Ectodermal cell (in vitro differentiated cells): ENCODE measurements at regions not wholly inside any gene's neighbourhood (a gene's known extent, or its start where the extent isn't known, plus 50 kb on each side); places are given as distances from the start of the nearest gene placed in this dataset.
"Not testable (repeated sequence)": the region's sequence is repeated elsewhere in the genome, so short reads cannot be mapped to it uniquely, and the experiment has no call there.

ENCODE experiments used
- H3K27ac ChIP-seq: 2 replicates; pipeline ENCODE4 v1.7.0; 2013; ENCODE audit warnings: mild to moderate bottlenecking, low read depth, low read length; ENCODE audit not compliant: insufficient read depth, poor library complexity, severe bottlenecking
- H3K27me3 ChIP-seq: 2 replicates; pipeline ENCODE4 v1.7.0; 2013; ENCODE audit warnings: mild to moderate bottlenecking, low read length; ENCODE audit not compliant: insufficient read depth, control insufficient read depth, poor library complexity, severe bottlenecking
- H3K36me3 ChIP-seq: one replicate; pipeline ENCODE4 v1.7.0; 2013; ENCODE audit warnings: low read length; ENCODE audit not compliant: control insufficient read depth, insufficient read depth
- H3K4me1 ChIP-seq: one replicate; pipeline ENCODE4 v1.7.0; 2013; ENCODE audit warnings: low read length; ENCODE audit not compliant: control insufficient read depth, insufficient read depth
- H3K4me3 ChIP-seq: 2 replicates; pipeline ENCODE4 v1.7.0; 2013; ENCODE audit warnings: low read depth, low read length, control low read depth; ENCODE audit not compliant: insufficient read depth
- H3K9me3 ChIP-seq: 2 replicates; pipeline ENCODE4 v1.7.0; 2013; ENCODE audit warnings: mild to moderate bottlenecking, low read length, moderate library complexity; ENCODE audit not compliant: control insufficient read depth
- WGBS, 2 experiments: methylation state at CpG; one replicate each; pipeline ENCODE4 v1.1.7; 2013; ENCODE audit warnings: missing lambda C conversion rate in 2 of 2; 5-methylcytosine and 5-hydroxymethylcytosine counted together

GRCh38 chr18:38496222-38496793, 930.7 kb upstream of the CELF4 start:
- Histone ChIP-seq H3K4me1 (no peaks in the 10 kb centered on the region), H3K4me3 (no peak overlapping the region), H3K9me3 (no peaks in the 10 kb centered on the region), H3K27me3 (no peaks in the 10 kb centered on the region), H3K27ac (no peak overlapping the region), H3K36me3 (no peaks in the 10 kb centered on the region)
- 89 to 100% methylated on average over 1 of the region's 1 CpG for WGBS, 2 experiments

DNA sequence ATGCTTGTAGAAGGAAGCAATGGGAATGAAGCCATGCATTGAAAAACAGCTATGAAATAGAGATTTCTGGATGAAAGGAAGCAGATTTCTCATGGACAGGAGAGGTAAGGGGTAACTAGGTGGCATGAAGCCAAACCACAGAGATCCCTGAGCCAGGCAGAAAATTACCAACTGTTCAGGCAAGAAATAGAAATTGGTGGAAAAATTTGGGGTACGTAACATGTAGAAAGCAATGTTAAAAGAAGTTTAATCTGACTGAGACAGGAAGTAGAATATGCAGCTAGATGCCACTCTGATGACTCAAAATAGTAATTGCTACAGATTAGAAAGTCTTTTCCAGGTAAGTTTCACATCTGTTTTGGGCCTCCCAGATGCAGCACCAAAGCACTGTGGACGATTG, 928.5 kb upstream of the CELF4 start:
- Histone ChIP-seq H3K36me3 (no peaks in the 10 kb centered on the region), H3K27me3 (no peaks in the 10 kb centered on the region), H3K4me1 (no peaks in the 10 kb centered on the region), H3K27ac (no peak overlapping the region), H3K4me3 (no peak overlapping the region), H3K9me3 (no peaks in the 10 kb centered on the region)
- 48 to 50% methylated on average over 2 of the region's 2 CpGs for WGBS, 2 experiments

DNA sequence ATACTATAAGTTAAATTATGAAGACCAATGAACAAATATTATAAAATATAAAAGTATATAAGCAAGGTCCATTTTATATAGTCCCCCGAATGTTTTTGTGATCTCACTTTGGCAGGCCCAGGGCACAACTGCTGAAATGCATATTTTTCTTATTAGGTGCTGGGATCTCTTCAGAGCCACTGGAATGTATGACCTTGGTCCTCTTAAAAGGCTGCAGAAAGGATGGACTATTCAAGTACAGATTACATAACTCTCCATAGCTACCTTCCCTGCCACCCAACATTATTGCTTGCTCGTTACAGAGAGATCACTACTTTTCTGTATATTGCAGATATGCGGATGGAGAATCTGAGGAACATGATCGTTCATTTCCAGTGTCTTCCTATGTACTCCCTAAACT, 925.6 kb upstream of the CELF4 start:
- Histone ChIP-seq H3K27ac (no peak overlapping the region), H3K9me3 (no peaks in the 10 kb centered on the region), H3K4me3 (no peak overlapping the region), H3K36me3 (no peaks in the 10 kb centered on the region), H3K4me1 (no peaks in the 10 kb centered on the region), H3K27me3 (no peaks in the 10 kb centered on the region)
- WGBS, 2 experiments, result 95 to 100% methylated on average over 4 of the region's 4 CpGs

GRCh38 chr18:38489721-38490120, 924.1 kb upstream of the CELF4 start:
- H3K9me3 ChIP-seq, H3K27ac ChIP-seq: not testable (repeated sequence)
- WGBS, 2 experiments, result 77 to 78% methylated on average over 8 of the region's 8 CpGs

GRCh38 chr18:38487521-38487920, 921.9 kb upstream of the CELF4 start:
- H3K4me1 ChIP-seq, result no peaks in the 10 kb centered on the region
- H3K4me3 ChIP-seq, result no peak overlapping the region
- H3K27me3 ChIP-seq, result no peaks in the 10 kb centered on the region
- WGBS, 2 experiments, result 87 to 93% methylated on average over 2 of the region's 2 CpGs
- H3K9me3 ChIP-seq, result no peaks in the 10 kb centered on the region
- H3K27ac ChIP-seq, result no peak overlapping the region
- H3K36me3 ChIP-seq, result no peaks in the 10 kb centered on the region

More at GRCh38 chr18:38489721-38490120, 924.1 kb upstream of the CELF4 start:
- H3K27me3 ChIP-seq, H3K4me1 ChIP-seq, H3K36me3 ChIP-seq, H3K4me3 ChIP-seq: not testable (repeated sequence)

- Histone ChIP-seq H3K4me3 (no peak overlapping the region), H3K27ac (no peak overlapping the region), H3K27me3 (no peaks in the 10 kb centered on the region), H3K36me3 (no peaks in the 10 kb centered on the region), H3K9me3 (no peaks in the 10 kb centered on the region), H3K4me1 (peaks cover 7% of the 10 kb centered on the region)
- WGBS, 2 experiments, result 90 to 95% methylated on average over 3 to 4 of the region's 5 CpGs
Measured at GRCh38 chr18:38483326-38483725, 917.7 kb upstream of the CELF4 start.

DNA sequence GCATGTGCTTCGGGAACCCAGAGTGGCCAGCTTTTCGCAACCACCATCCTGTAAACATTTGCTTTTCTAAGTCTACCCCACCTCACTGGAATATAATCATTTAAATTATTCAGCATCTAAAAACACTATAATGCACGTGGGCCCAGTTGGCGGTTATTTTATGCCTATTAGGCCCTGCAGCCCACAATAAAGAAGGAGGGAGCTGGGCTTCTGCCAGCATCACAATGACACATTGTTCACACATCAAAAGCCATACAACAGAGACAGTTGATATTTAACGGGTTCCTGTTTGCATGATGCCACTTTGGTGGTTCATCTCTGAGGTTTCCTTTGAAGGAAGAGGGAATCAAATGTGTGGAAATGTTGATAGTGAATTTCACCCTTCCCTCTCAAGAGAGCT, 916.0 kb upstream of the CELF4 start:
- Histone ChIP-seq H3K27ac (no peak overlapping the region), H3K4me3 (no peak overlapping the region)
- 69 to 74% methylated on average over 4 to 5 of the region's 5 CpGs for WGBS, 2 experiments

GRCh38 chr18:38475686-38476085, 910.1 kb upstream of the CELF4 start:
- H3K36me3 ChIP-seq, result no peaks in the 10 kb centered on the region
- H3K9me3 ChIP-seq, result no peaks in the 10 kb centered on the region
- no peaks in the 10 kb centered on the region for H3K4me1 ChIP-seq
- no peak overlapping the region for H3K4me3 ChIP-seq
- 85 to 92% methylated on average over 2 of the region's 2 CpGs for WGBS, 2 experiments
- H3K27me3 ChIP-seq, result no peaks in the 10 kb centered on the region
- H3K27ac ChIP-seq, result no peak overlapping the region

More for the DNA sequence above, 916.0 kb upstream of the CELF4 start:
- peaks cover 7% of the 10 kb centered on the region for H3K4me1 ChIP-seq
- no peaks in the 10 kb centered on the region for H3K9me3 ChIP-seq
- H3K27me3 ChIP-seq, result no peaks in the 10 kb centered on the region
- H3K36me3 ChIP-seq, result no peaks in the 10 kb centered on the region

DNA sequence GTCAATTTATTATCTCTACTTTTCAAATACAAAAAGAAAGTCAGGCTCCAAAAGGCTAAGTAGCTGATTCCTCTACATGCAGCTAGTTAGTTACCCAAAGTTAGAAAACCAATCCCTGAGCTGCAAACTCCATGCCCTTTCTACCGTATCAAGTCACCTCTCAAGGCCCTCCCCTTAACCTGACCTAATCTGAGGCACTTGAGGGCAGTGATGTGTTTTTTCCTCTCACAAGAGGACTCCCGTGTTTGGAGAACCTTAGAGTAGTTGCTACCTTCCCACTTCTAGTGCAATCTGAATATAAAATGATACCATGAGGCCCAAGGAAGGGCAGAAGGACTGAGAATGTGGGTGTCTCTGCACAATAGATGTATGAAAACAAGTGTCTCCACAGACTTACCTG, 907.9 kb upstream of the CELF4 start:
- no peaks in the 10 kb centered on the region for H3K9me3 ChIP-seq
- H3K27me3 ChIP-seq, result no peaks in the 10 kb centered on the region
- no peak overlapping the region for H3K27ac ChIP-seq
- no peaks in the 10 kb centered on the region for H3K4me1 ChIP-seq
- no peak overlapping the region for H3K4me3 ChIP-seq
- H3K36me3 ChIP-seq, result no peaks in the 10 kb centered on the region
- 100% methylated on average over 2 of the region's 2 CpGs for WGBS, 2 experiments

- Histone ChIP-seq H3K27ac (no peak overlapping the region), H3K9me3 (no peaks in the 10 kb centered on the region), H3K4me1 (no peaks in the 10 kb centered on the region), H3K27me3 (no peaks in the 10 kb centered on the region), H3K4me3 (no peak overlapping the region), H3K36me3 (no peaks in the 10 kb centered on the region)
Measured at GRCh38 chr18:38470421-38470820, 904.8 kb upstream of the CELF4 start.

DNA sequence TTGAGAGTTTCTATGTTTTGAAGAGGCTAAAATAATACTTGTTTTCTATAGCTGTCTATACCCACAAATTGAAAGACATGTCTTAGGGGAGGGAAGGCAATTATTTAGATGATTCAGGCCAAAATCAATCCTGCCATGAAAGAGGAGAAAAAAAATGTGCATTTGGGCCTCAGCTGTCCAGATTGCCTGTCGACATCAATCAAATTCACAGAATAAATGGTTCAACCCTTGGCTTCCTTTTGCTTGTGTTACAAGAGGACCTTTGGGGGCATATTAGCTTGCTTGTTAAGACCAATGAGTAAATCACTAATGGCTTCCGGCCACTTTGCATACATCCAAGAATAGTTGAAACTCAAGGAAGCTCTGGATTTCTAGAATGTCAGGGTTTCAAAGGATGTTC, 900.8 kb upstream of the CELF4 start:
- 92 to 96% methylated on average over 2 of the region's 2 CpGs for WGBS, 2 experiments
- Histone ChIP-seq H3K36me3 (no peaks in the 10 kb centered on the region), H3K9me3 (no peaks in the 10 kb centered on the region), H3K27ac (no peak overlapping the region), H3K27me3 (no peaks in the 10 kb centered on the region), H3K4me1 (no peaks in the 10 kb centered on the region), H3K4me3 (no peak overlapping the region)
